ENCODE measurements at regions not wholly inside any gene's neighbourhood (a gene's known extent, or its start where the extent isn't known, plus 50 kb on each side); places are given as distances from the start of the nearest gene placed in this dataset.

DNA sequence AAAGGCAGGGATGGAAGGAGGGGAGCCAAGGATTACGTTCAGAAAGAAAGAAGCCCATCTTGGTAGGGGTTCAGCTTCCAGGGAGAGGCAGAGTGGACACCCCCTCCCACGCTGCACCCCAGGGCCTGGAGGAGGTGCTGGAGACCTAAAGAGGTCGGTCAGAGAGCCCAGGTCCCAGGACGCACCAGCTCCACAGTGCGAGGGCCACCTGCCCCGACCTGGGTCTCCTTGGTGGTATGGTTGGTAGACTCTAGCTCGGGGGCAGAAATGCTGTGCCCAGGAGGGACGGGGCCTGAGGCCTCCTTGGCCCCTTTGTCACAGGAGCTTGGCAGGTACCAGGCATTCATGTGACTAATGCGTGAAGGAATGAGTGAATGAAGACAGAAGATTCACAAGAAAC lies 87.1 kb upstream of the RAB6C start:
- TF ChIP-seq, protein P1, sequence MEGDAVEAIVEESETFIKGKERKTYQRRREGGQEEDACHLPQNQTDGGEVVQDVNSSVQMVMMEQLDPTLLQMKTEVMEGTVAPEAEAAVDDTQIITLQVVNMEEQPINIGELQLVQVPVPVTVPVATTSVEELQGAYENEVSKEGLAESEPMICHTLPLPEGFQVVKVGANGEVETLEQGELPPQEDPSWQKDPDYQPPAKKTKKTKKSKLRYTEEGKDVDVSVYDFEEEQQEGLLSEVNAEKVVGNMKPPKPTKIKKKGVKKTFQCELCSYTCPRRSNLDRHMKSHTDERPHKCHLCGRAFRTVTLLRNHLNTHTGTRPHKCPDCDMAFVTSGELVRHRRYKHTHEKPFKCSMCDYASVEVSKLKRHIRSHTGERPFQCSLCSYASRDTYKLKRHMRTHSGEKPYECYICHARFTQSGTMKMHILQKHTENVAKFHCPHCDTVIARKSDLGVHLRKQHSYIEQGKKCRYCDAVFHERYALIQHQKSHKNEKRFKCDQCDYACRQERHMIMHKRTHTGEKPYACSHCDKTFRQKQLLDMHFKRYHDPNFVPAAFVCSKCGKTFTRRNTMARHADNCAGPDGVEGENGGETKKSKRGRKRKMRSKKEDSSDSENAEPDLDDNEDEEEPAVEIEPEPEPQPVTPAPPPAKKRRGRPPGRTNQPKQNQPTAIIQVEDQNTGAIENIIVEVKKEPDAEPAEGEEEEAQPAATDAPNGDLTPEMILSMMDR (conservative IDR thresholded peaks at IDR 0.05): no peak

DNA sequence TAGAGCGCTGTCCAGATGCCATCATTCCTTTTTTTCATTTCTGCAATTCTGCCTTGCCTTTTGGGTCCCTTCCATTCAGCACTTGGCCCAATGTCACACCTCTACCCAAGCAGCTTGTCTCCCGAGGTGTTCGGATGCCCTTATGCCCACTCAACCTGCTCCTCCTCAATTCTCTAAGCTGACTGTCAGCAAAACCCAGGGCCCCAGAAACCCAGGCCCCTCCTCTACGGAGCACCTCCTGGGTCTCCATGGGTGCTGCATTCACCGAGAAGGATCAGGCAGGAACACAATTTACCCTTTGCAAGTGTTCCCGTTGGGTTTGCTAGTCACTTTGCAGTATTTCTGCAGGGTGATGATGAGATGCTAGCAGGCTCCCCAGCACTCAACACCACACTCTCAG lies 86.7 kb upstream of the RAB6C start:
- TF ChIP-seq, protein P1 (conservative IDR thresholded peaks at IDR 0.05): no peak
- H3K27ac ChIP-seq: no peak overlapping the region

More for the DNA sequence above, 87.1 kb upstream of the RAB6C start:
- no peak overlapping the region for H3K27ac ChIP-seq

DNA sequence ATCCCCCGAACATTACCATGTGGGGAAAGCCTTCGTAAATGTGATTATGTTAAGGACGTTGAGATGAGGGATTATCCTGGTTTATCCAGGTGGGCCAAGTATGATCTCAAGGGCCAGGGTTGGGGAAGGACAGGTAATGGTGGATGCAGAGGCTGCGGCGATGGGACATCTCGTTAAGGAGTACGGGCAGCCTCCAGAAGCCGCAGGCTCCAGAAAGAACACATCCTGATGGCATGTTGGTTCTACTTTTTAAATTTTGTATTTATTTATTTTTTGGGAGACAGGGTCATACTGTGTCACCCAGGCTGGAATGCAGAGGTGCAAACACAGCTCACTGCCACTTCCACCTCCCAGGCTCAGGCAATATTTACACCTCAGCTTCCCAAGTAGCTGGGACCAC lies 86.2 kb upstream of the RAB6C start:
- TF ChIP-seq, protein P1 (conservative IDR thresholded peaks at IDR 0.05): no peak
- no peak overlapping the region for H3K27ac ChIP-seq

DNA sequence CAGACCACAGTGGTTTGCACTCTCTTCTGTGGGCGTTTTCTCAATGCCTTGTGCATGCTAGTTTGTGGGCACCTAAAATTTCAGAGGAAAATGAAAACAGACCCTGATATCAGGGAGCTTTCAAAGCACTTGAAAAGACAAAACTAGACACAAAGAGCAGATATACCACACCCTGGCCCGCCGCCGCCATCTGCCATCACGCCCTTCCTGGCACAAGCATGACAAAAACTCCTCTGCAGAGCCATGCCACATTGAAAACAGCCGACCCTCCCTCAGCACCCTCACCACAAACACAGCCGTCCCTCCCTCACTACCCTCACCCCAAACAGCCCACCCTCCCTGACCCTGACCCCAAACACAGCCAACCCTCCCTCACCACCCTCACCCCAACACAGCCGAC lies 84.8 kb upstream of the RAB6C start:
- H3K27ac ChIP-seq: no peak overlapping the region
- TF ChIP-seq, protein P1 (conservative IDR thresholded peaks at IDR 0.05): no peak

DNA sequence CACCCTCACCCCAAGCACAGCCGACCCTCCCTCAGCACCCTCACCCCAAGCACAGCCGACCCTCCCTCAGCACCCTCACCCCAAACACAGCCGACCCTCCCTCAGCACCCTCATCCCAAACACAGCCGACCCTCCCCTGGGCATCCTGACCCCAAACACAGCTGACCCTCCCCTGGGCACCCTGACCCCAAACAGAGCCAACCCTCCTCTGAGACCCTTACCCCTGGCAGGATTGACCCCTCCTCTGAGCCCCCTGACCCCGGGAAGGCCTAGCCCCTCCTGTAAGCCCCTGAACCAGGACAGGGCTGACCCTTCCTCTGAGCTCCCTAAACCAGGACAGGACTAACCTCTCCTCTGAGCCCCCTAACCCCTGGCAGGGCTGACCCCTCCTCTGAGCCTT lies 84.4 kb upstream of the RAB6C start:
- H3K27ac ChIP-seq: no peak overlapping the region
- TF ChIP-seq, protein P1 (conservative IDR thresholded peaks at IDR 0.05): no peak

DNA sequence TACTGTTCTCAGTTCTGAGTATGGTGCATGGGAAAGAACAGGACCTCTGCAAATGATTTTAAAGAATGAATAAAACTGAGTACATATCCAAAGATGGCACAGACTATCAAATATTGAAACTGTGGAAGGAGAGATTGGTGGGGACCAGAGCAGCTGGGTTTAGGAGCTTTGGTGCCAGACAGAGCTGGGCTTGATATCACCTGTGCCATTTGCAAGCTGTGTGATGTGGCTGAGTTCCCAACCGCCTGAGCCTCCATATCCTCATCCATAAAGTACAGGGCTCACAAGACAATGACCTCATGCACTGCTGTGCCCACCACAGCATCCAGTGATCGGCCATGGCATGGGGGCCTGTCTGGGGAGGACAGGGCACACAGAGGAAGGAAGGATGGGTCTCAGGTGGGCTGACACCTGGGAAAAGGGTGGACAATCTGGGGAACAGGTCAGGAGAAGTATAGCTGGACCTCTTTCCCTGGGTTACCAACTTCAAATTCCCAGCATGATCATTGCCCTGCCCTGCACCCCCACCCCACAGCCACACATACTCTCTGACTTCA lies 83.9 kb upstream of the RAB6C start:
- TF ChIP-seq, protein P1 (conservative IDR thresholded peaks at IDR 0.05): no peak
- no peak overlapping the region for H3K27ac ChIP-seq

DNA sequence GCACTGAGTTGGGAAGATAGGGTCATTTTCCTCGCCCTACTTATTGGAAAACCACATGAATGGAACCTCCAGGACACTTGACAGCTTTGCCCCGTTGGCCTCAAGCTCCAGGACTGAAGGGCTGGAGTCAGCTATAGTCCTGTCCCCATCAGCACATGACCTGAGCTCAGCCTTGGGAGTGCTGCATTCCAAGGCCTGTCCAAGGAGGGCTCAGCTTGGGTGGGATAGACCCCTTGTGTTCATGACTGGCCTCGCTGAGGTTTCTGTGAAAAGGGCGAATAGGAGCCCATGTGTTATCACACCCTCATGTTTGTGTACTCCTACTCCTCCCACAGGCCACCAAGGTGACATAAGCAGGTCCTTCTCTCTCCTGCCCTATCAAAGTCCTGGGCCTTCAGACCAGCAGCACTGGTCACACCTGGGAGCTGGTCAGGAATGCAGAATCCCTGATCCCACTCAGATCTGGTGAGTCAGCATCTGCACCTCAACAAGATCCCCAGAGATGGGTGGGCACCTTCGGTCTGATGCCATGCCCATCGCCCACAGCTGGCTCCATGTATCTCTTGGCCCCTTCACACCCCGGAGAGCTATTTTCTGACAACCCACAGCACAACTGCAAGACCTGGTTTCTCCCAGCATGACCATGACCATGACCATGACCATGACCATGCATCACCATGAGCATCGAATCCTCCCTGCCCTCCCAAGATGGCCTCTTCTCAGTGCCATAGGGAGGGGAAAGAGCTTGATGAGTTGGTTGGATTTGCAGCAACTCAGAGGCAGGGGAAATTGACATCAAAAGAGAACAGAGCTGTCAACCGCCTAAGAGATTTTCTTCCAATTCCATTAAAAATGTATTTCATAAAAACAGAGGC lies 83.0 kb upstream of the RAB6C start:
- TF ChIP-seq, protein P1 (conservative IDR thresholded peaks at IDR 0.05): no peak

More for the DNA sequence above, 83.0 kb upstream of the RAB6C start:
- H3K27ac ChIP-seq: no peak overlapping the region

All from VCaP (cell line).